ENCODE measurements at regions not wholly inside any gene's neighbourhood (a gene's known extent, or its start where the extent isn't known, plus 50 kb on each side); places are given as distances from the start of the nearest gene placed in this dataset.

DNA sequence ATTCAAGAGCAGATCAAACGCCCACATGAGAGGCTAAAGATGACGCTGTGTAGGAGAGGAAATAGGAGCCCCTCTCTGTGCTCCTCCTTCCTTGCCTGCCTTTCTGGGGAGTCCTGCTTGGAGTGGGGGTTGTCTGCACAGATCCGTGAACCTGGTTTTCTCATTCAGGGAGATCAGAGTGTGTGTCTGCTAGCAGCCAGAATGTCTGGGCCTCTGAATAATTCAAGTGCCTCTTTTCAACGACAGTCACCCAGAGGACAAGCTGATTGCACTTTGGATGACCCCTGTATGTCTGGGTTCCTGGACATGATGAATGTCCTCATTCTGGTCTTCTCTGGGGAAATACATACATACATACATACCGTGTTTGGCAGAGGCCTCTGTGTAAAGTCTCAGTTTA, 592.5 kb upstream of the B3GAT1 start:
- no peak for TF ChIP-seq POLR2A (IDR thresholded peaks at IDR 0.05)
- TF ChIP-seq, protein P1, sequence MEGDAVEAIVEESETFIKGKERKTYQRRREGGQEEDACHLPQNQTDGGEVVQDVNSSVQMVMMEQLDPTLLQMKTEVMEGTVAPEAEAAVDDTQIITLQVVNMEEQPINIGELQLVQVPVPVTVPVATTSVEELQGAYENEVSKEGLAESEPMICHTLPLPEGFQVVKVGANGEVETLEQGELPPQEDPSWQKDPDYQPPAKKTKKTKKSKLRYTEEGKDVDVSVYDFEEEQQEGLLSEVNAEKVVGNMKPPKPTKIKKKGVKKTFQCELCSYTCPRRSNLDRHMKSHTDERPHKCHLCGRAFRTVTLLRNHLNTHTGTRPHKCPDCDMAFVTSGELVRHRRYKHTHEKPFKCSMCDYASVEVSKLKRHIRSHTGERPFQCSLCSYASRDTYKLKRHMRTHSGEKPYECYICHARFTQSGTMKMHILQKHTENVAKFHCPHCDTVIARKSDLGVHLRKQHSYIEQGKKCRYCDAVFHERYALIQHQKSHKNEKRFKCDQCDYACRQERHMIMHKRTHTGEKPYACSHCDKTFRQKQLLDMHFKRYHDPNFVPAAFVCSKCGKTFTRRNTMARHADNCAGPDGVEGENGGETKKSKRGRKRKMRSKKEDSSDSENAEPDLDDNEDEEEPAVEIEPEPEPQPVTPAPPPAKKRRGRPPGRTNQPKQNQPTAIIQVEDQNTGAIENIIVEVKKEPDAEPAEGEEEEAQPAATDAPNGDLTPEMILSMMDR (IDR thresholded peaks at IDR 0.05 in 4 of 5, conservative IDR thresholded peaks at IDR 0.05 in 1 of 5): no peak
